ENCODE measurements at regions not wholly inside any gene's neighbourhood (a gene's known extent, or its start where the extent isn't known, plus 50 kb on each side); places are given as distances from the start of the nearest gene placed in this dataset.
A peak's percentile ranks its signal among the peaks of the same experiment; 100 is the strongest.

DNA sequence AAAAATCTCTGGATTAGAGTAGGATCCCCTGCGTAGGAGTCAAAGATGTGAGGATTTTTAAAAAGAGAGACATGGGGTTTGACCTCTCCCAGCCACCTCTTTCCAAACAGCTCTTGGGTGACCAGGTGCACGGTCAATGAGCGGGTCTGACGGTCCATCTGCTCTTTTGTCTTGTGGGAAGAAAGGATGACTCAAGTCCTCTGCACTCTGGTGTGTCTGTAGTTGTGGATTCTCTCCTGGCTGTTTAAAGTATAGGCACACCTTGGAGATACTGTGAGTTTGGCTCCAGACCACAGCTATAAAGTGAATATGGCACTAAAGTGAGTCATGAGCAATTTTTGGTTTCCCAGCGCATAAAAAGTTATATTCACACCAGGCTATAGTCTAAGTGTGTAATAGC is 209.8 kb downstream of the BMP7 start:
- no peak for DNase-seq (ENCODE audit: low read depth in 2 of 2)

DNA sequence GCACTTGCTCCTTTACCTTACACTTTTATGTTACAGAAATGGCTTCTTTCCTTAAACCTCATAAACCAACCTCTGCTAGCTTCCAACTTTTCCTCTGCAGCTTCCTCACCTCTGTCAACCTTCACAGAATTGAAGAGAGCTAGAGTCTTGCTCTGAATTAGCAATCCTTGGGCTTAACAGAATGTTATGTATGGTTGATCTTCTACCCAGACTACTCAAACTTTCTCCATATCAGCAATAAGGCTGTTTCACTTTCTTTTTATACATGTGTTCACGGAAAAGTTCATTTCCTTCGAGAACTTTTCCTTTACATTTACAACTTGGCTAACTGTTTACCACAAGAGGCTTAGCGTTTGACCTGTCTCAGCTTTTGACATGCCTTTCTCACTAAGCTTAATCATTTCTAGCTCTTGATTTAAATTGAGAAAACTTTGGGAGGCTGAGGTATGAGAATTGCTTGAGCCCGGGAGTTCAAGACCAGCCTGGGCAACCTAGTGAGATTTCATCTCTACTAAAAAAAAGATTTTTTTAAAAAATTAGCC is 207.3 kb downstream of the BMP7 start:
- no peak for DNase-seq (ENCODE audit: low read depth in 2 of 2)

DNA sequence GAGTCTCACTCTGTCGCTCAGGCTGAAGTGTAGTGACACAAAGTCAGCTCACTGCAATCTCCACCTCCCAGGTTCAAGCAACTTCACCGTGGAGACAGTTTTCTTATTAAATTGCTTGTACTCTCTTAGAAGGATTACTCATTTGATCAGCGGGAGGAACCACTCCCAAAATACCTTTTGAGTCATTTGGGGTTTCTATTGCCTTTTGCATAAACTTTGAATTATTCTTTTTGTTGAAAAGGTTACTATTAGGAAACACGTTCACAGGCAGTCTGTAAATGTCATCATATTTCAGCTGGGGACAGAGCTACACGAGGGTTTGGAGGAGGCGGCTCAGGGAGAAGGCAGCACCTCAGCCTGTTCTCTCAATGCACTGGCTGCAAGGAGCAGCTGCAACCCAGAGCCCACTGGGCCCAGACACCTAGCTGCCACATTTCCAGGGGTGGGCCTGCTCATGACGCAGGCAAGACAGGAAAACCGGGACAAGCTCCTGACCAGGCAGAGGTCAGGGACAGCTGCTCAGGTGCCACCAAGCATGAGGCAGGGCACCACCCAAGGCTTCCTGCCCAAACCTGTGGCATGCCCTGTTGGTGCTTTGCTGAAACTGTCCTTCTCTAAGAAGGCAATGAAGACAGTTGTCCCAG is 205.9 kb downstream of the BMP7 start:
- DNase-seq (ENCODE audit: low read depth in 2 of 2): no peak

DNA sequence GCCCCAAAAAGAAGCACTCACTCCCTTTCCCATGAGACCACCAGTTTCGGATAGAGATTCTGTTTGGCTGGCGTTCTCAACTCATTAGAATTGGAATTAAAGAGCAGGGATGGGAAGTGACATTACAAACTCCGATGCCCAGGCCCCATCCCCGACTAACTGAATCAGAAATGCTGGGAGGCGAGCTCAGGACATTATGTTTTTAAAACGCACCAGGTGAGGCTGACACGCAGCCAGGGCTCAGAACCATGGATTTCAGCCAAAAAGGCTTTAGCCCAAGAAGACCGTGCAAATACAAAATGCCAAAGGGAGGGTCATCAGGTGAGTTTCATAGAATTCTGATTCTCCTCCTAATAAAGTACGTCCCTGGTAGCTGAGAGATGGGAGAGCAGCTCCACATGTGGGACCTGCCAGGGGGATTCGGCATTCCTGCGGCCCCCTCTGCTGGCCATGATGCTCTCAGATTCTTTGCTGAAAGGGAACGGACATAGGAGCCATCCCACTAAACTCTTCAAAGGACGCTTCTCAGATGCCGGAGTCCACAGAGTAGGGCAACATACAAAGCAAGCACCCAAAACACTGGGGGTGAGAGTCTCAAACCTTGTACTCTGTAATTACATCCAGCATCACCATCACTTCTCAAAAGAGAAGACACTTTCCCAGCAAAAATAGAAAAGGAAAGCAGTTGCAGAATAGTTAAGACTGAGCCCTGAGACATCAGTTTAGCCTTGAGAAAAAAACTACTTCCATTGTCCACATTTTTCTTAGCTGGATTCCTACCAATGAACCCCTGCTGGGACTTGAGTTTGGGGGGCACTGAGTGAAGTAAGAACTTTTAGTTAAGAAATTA is 205.2 kb downstream of the BMP7 start:
- DNase-seq (ENCODE audit: low read depth in 2 of 2): peak in 1 of 2 experiments; percentile 20

DNA sequence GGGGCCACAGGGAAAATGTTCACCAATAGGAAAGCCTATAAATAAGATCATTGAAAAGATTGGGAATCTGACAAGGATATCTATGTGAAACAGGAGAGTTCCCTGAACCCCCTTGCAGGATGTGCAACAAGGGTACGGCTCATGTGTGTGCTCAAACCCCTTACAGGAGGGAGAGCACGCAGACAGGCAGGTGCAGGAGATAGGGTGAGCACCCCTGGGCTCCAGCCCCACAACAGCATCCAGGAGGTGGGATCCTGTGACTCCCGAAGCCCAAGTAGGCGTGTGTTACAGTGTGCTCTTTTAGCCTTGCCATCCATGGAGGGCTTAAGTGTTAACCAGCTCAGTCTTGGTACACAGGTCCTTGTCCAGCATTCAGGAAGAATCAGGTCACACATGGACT is 204.2 kb downstream of the BMP7 start:
- no peak for DNase-seq (ENCODE audit: low read depth in 2 of 2)

DNA sequence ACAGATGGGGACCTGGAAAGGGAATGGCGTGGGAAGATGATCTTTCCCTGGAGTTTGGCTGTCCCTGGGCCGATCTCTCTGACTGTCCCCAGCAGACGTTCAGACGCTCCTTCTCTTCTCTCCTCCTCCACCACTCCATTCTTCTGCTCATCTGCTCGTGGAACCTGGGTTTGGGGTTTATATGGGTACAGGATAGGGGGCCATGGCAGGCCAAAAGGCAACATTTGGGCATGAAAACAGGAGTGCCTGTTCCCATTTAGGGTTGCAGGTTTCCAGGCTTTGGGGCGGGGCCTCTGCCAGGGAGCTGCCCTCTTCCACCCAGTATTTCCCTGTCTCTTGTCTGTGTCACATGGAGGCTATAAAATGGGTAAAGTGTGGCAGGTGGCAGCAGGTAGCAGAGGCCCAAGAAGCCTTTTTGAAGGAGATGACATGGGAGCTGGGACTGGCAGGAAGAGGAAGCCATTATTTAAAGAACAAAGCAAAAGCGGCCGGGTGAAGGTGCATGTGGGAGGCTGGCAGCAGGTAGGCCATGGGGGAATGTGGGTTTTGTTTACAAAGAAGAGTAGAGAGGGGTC is 203.7 kb downstream of the BMP7 start:
- no peak for DNase-seq (ENCODE audit: low read depth in 2 of 2)

DNA sequence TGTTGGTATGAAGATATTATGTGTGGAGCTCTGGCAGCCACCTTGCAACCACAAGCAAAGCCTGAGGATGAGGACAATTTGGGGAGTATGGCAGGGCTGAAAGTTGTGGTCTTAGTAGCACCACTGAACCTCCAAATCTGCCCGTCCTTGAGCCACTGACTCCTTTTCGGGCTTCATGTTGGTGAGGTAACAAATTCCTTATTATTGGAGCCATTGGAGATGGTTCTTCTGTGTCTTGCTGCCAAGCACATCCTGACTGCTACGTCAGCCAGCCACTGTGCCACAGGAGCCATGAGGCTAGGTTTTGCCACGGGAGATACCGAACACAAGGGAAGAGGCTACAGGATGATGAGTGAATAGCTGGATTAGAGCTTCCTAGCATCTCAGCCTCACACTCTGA is 201.6 kb downstream of the BMP7 start:
- no peak for DNase-seq (ENCODE audit: low read depth in 2 of 2)

DNA sequence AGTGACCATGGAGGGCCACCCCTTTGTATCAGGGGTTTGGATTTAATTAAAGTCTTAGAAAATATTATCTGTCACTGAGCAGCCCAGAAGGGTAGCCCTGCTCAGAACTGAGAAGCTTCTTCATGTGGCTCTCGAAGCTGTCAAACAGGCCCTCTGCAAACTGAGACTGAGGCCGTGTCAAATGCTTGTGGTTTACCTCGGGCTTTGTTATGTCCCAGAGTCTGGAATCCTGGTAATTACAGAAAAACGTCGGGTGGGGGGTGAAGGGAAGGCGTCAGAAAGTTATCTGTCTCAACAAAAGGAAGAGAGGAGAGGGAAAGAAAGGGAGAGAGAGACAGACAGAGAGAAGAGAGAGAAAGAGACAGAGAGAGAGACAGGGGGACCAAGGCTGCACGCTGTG is 200.8 kb downstream of the BMP7 start:
- peak in 1 of 2 experiments; percentile 44 for DNase-seq (ENCODE audit: low read depth in 2 of 2)

DNA sequence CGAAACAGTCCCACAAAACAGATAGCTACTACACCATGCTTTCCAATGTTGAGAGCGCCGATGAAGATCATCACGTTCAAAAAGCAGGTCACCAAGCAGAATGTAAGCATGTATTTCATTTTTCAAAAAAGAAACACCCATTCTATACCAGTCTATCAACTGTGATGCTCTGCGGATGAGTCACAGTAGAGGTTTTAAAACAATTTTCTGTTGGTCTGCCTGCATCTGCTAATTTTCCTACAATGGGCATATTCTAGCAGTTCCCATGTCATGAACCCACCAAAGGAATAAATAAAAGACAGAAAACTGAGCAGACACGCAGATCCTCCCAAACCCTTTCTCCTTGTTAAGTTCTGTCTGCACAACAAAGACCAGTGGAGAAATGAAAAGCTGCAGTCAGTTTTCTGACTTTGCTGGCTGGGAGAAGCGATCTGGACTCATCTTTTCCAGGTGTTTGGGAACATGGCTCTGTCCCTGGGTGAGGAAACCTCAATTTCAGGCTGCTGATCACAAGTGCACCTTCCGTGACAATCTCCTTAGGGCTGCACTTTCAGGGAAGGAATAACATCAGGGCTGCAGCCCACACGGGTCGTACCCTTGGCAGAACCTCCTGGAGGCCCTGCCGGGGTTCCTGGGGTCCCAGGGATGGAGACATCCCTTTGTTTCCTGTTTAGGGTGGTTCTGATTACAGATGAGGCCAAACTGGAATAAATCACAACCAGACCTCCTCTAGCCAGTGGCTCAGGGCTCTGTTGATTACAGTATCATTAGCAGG is 200.1 kb downstream of the BMP7 start:
- DNase-seq (ENCODE audit: low read depth in 2 of 2): peak in 1 of 2 experiments; percentile 20

DNA sequence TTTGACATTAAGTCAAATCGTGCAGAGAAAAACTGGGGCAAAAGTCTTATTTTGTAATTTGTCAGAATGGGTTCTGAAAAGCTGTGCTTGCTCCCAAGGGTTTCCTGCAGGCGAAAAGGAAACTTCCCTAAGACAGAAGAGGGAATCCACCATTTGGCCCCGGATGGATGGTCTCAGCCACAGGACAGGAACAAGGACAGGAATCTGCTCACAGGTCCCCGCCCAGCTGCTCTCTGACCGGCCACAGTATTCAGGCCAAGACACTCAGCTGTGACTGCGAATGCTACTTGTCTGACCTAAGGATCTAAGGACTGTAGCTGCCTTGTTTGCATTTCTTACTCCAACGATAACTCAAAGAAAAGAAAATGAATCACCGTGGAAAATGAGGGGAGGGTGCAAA is 197.0 kb downstream of the BMP7 start:
- DNase-seq (ENCODE audit: low read depth in 2 of 2): no peak

DNA sequence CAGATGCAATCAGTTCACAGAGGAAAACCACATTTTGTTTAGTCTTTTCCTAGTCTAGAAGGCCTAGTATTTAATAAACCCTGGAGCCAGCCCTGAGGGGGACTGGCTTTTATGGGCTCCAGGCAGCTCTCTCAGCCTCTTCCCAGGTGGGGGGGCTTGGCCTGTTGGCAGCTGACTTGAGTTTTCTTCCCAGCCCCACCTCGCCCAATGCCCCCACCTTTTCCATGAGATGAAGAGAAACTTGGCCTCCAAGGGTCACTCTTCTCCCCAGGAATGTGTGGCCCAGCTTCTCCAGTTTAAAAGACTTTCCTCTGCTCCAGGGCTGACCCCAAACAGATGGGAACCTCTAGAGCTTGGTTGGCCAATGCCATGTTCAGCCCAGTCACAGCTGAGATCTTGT is 196.1 kb downstream of the BMP7 start:
- no peak for DNase-seq (ENCODE audit: low read depth in 2 of 2)

DNA sequence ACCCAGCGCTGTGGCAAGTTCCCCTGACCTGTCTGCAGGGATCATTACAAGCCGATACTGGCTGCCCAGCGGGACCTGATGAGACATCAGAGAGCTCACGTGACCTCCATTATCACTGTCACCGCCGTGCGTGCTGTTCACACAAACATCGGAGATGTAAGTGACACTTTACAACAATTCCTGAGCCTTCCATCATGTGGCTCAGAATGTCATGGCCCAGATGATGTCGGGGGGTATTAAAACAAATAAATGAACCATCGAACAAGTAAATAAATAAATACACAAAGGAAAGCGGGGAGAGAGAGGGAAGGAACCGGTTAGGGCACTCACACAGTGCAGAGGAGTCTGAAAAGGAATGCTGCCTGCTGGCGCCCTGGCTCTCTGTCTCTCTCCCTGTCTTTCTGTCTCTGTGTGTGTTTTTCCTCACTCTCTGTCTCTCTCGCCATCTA is 195.1 kb downstream of the BMP7 start:
- no peak for DNase-seq (ENCODE audit: low read depth in 2 of 2)

DNA sequence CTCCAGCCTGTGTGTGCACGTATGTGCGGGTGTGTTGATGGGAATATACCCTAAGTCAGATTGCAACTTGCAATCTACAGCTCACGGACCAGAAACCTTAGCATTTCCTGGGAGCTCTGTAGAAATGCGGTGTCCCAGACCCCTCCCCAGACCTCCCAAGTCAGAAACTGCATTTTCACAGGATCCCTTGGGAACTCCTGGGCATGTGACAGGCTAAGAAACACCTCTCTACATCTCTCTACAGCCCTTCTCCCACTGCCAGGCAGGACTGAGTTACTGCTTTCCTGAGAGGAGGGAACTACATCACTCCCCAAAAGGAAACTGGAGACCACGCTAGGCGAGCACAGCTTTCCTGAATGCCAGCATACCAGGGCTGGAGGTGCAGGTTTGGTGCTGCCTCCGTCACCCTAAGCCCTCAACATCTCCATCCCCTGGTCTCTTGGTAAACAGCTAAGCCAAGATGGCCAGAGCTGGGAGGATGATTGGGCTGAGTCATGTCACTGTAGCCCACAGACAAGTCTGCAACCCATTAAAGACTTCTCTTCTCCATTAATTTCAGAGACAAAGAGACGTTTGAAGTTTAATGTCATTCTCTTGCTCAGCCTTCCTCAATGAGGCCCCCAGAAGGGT is 194.4 kb downstream of the BMP7 start:
- DNase-seq (ENCODE audit: low read depth in 2 of 2): no peak

DNA sequence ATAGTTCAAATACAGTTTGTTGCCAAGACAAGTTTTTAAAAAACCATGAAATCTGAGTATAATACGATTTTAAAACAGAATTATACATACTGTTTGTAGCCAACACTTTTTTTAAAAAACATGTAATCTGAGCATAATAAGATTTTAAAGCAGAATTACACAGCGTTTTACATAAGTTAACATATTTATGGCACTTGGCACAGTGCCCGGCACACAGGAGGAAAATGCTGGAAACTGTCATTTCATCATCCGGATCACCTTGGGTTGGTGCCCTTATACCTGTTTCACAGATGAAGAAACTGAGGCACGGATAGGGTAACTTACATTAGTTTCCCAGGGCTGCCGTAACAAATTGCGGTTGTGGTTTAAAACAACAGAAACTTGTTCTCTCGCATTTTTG is 193.0 kb downstream of the BMP7 start:
- DNase-seq (ENCODE audit: low read depth in 2 of 2): no peak

DNA sequence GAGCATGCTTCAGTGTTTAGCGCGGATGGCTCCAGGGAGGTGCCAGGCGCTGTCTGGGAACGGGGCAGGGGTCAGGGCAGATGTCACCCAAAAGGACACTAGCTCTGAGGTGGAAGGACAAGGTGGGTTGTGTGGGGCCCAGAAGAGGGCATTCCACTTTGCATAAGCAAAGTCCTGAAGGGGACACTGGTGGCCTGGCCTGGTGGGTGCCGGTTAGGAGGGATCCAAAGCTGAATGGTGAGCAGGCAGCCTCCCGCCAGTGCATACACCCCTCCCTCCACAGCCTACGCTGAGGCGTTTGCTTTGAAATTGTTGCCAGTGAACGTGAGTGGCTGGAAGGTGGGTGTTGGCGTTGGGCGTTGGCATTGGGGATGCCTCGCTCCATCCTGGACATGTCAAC is 192.1 kb downstream of the BMP7 start:
- DNase-seq (ENCODE audit: low read depth in 2 of 2): no peak

DNA sequence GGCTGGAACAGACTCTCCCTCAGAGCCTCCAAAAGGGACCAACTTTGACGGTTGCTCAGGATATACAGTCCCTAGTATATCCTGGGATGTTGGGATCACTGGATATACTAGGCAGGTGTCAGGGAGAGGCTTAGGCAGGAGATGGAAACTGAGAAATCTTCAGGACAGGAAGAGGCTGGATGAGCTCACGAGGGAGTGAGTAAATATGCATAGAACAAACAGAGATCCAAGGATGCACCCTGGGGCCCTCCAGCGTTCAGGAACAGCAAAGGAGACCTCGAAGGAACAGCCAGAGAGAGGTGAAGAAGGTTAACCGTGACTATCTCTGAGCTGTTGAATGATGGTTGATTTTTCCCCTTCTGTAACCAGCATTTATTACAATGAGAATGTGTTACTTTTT is 191.3 kb downstream of the BMP7 start:
- DNase-seq (ENCODE audit: low read depth in 2 of 2): no peak

DNA sequence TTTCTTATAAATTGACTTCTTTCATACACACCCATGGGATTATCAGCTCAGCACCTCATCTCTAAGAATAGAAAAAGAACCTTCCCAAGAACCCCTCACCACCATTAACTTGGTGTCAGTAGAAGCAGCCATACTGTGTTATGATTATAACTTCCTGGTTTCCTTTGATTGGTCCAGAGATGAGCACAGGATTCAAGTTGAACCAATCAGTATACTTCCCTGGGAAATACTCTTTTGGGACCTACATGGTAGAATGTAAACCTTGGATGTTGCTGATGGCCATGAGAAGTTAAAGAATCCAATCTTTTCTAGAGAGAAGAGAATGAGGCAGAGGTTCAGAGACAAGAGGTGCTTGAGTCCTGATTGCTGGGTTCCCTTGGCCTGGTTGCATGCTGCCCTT is 190.8 kb downstream of the BMP7 start:
- no peak for DNase-seq (ENCODE audit: low read depth in 2 of 2)

DNA sequence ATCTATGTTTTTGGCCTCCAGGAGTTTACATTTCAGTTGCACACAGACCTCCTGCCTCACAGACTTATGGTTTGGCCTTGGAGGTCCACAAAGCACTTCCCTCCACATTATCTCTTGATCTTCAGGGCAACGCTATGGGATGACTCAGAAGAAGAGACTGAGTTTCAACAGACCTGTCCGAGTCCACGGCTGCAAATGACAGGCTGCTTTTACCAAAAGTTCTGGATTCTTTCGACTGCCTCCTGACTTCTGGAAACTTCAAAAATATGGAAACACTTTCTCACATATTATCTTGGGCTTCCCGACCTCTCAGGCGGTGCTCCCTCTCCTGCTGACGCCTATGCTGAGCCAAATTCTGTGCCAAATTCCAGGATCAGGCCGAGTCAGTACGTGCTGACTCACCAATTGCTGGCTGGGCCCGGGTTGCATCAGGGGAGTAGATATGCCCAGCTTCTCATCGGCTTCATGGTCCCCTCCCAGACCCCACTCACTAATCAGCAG is 190.2 kb downstream of the BMP7 start:
- peak in 1 of 2 experiments; percentile 30 for DNase-seq (ENCODE audit: low read depth in 2 of 2)

DNA sequence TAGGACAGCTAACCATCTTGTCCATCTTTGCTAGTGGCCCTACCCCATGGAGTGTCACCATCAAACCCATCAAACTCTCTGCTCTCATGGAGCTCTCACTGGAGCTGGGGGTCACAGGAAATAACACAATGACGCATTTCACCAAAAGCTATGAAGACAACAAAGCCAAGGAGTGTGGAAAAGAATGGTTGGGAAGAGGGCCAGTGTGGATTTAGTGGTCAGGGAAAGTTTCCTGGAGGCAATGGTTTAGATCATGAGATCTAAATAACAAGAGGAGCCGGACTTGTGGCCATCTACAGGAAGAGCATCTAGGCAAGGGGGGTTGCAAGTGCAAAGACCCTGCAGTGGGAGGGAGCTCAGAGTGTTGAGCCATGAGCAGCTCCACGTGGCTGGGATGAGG is 189.5 kb downstream of the BMP7 start:
- DNase-seq (ENCODE audit: low read depth in 2 of 2): no peak

DNA sequence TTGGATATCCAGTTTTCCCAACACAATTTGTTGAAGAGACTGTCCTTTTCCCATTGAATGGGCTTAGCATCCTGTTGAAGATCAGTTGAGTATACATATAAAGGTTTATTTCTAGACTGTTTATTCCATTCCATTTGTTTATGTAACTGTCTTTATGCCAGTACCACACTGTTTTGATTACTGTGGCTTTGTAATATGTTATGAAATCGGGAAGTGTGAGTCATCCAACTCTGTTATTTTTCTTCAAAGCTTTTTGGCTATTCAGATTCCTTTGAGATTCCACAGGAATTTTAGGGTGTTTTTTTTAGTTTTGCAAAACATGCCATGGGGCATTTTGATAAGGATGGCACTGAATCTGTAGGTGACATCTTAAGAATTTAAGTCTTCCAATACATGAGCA is 188.3 kb downstream of the BMP7 start:
- DNase-seq (ENCODE audit: low read depth in 2 of 2): no peak

All from fibroblast of skin of left quadriceps (primary cell).